NCI-H82 (cell line): ENCODE measurements at regions not wholly inside any gene's neighbourhood (a gene's known extent, or its start where the extent isn't known, plus 50 kb on each side); places are given as distances from the start of the nearest gene placed in this dataset.
"Not testable (repeated sequence)": the region's sequence is repeated elsewhere in the genome, so short reads cannot be mapped to it uniquely, and the experiment has no call there.

Experiments
- DNase-seq: peaks from one replicate; lab custom pipeline; 2025; lab: John Stamatoyannopoulos, UW

GRCh38 chr4:117135634-117136354, 50.4 kb upstream of the TRAM1L1 start:
- no peak for DNase-seq

GRCh38 chr4:117137145-117137544, 51.8 kb upstream of the TRAM1L1 start:
- no peak for DNase-seq

GRCh38 chr4:117138732-117139131, 53.4 kb upstream of the TRAM1L1 start:
- DNase-seq, result not testable (repeated sequence)

GRCh38 chr4:117154251-117154650, 68.9 kb upstream of the TRAM1L1 start:
- no peak for DNase-seq

GRCh38 chr4:117156806-117157205, 71.4 kb upstream of the TRAM1L1 start:
- DNase-seq, result peak; percentile 81

- no peak for DNase-seq
These were observed 72.0 kb upstream of the TRAM1L1 start for GRCh38 chr4:117157360-117157759.

- no peak for DNase-seq
These were observed 77.6 kb upstream of the TRAM1L1 start for GRCh38 chr4:117162976-117163375.

GRCh38 chr4:117164338-117164737, 79.0 kb upstream of the TRAM1L1 start:
- DNase-seq, result peak; percentile 2

- DNase-seq, result not testable (repeated sequence)
These were observed 90.0 kb upstream of the TRAM1L1 start for GRCh38 chr4:117175369-117175768.

- no peak for DNase-seq
These were observed 117.9 kb upstream of the TRAM1L1 start for GRCh38 chr4:117203231-117203630.

GRCh38 chr4:117210551-117210950, 125.2 kb upstream of the TRAM1L1 start:
- DNase-seq, result no peak

GRCh38 chr4:117224256-117224655, 138.9 kb upstream of the TRAM1L1 start:
- DNase-seq, result peak; percentile 47

- no peak for DNase-seq
These were observed 140.1 kb upstream of the TRAM1L1 start for GRCh38 chr4:117225471-117225870.

GRCh38 chr4:117227925-117228324, 142.5 kb upstream of the TRAM1L1 start:
- DNase-seq, result peak; percentile 14

- DNase-seq, result no peak
These were observed 154.1 kb upstream of the TRAM1L1 start for GRCh38 chr4:117239434-117239833.

- no peak for DNase-seq
These were observed 164.0 kb upstream of the TRAM1L1 start for GRCh38 chr4:117249333-117249732.

GRCh38 chr4:117264072-117264471, 178.7 kb upstream of the TRAM1L1 start:
- no peak for DNase-seq

- DNase-seq, result no peak
These were observed 181.9 kb upstream of the TRAM1L1 start for GRCh38 chr4:117267317-117267716.

GRCh38 chr4:117284736-117285135, 199.4 kb upstream of the TRAM1L1 start:
- no peak for DNase-seq

GRCh38 chr4:117293784-117294183, 208.4 kb upstream of the TRAM1L1 start:
- DNase-seq, result no peak

- DNase-seq, result no peak
These were observed 216.8 kb upstream of the TRAM1L1 start for GRCh38 chr4:117302226-117302625.

- DNase-seq, result no peak
These were observed 225.8 kb upstream of the TRAM1L1 start for GRCh38 chr4:117311215-117311614.

- no peak for DNase-seq
These were observed 226.6 kb upstream of the TRAM1L1 start for GRCh38 chr4:117311989-117312388.

GRCh38 chr4:117324851-117325491, 239.6 kb upstream of the TRAM1L1 start:
- DNase-seq, result no peak
